HepG2 (cell line): ENCODE measurements at regions not wholly inside any gene's neighbourhood (a gene's known extent, or its start where the extent isn't known, plus 50 kb on each side); places are given as distances from the start of the nearest gene placed in this dataset.

Source experiments
- FOXM1 ChIP-seq: sonication (generic); formaldehyde crosslinking; IDR thresholded peaks from 2 replicates; pipeline ENCODE4 v1.5.0; 2020; ENCODE audit warnings: missing genetic modification reagents
- TF ChIP-seq, protein P1 (sequence below): sonication (generic); formaldehyde crosslinking; IDR thresholded peaks from 2 replicates; pipeline ENCODE4 v1.5.0; 2020; ENCODE audit warnings: mild to moderate bottlenecking, missing genetic modification reagents, moderate library complexity

DNA sequence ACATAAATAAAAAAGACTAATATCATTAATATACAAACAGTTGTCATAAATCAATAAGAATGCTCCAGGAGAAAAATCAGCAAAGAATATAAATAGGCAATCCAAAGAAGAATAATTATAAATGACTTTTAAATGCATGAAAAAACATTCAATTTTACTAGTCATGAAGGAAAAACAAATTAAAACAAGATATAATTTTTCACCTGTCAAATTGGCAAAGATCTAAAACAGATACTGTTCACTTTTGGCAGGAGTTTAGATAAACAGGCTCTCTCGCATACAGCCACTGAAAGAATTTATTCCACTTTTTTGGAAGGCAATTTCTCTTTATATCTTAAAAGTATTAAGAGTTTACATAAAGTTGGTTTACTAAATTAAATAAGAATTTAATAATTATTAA, 176.8 kb upstream of the SETBP1 start:
- no peak for TF ChIP-seq FOXM1 (CRISPR knock-in tag)
- TF ChIP-seq, protein P1, sequence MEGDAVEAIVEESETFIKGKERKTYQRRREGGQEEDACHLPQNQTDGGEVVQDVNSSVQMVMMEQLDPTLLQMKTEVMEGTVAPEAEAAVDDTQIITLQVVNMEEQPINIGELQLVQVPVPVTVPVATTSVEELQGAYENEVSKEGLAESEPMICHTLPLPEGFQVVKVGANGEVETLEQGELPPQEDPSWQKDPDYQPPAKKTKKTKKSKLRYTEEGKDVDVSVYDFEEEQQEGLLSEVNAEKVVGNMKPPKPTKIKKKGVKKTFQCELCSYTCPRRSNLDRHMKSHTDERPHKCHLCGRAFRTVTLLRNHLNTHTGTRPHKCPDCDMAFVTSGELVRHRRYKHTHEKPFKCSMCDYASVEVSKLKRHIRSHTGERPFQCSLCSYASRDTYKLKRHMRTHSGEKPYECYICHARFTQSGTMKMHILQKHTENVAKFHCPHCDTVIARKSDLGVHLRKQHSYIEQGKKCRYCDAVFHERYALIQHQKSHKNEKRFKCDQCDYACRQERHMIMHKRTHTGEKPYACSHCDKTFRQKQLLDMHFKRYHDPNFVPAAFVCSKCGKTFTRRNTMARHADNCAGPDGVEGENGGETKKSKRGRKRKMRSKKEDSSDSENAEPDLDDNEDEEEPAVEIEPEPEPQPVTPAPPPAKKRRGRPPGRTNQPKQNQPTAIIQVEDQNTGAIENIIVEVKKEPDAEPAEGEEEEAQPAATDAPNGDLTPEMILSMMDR (CRISPR knock-in tag) = no peak
